Panc1 (cell line): ENCODE measurements at regions not wholly inside any gene's neighbourhood (a gene's known extent, or its start where the extent isn't known, plus 50 kb on each side); places are given as distances from the start of the nearest gene placed in this dataset.

ENCODE experiments used
- ATAC-seq: fragments of 200-7000 bp; cut with Tn5 transposase; 2 replicates; pipeline ENCODE4 v1.9.1; 2020; ENCODE audit warnings: mild to moderate bottlenecking, moderate library complexity
- BruUV-seq: library from RNA; stranded (reverse); fragments of 400-500 nt; replicated peaks from 2 replicates; lab custom pipeline; 2021; lab: Mats Ljungman, UMichigan
- CTCF ChIA-PET: fragments of 300-600 bp; sonication (Branson Sonifier 250); formaldehyde crosslinking; loops from one replicate; lab custom pipeline; 2022; ENCODE audit warnings: antibody characterized with exemption; lab: Charles Lee
- POLR2A ChIA-PET: fragments of 300-600 bp; sonication (Branson Sonifier 250); formaldehyde crosslinking; loops from one replicate; lab custom pipeline; 2022; ENCODE audit warnings: antibody characterized with exemption; lab: Charles Lee
- DNase-seq: peaks from one replicate; pipeline ENCODE4 v3.0.0-alpha.2; 2010; ENCODE audit warnings: low read depth, low spot score
- H3K27ac ChIP-seq: 2 replicates; pipeline ENCODE4 v1.5.1; 2011; ENCODE audit warnings: mild to moderate bottlenecking, low read length, inconsistent platforms
- H3K27me3 ChIP-seq: fragments of 200-500 bp; sonication (Bioruptor generic); 2 replicates; pipeline ENCODE4 v1.6.0; 2014; ENCODE audit warnings: low read length, inconsistent platforms; ENCODE audit not compliant: control insufficient read depth, insufficient read depth
- H3K36me3 ChIP-seq: fragments of 200-500 bp; sonication (Bioruptor generic); 2 replicates; pipeline ENCODE4 v1.5.1; 2014; ENCODE audit warnings: inconsistent platforms, mild to moderate bottlenecking, low read length, moderate library complexity; ENCODE audit not compliant: control insufficient read depth, insufficient read depth
- H3K4me1 ChIP-seq: 2 replicates; pipeline ENCODE4 v1.5.1; 2011; ENCODE audit warnings: inconsistent platforms, mild to moderate bottlenecking, low read length, moderate library complexity; ENCODE audit not compliant: control insufficient read depth, insufficient read depth
- H3K4me3 ChIP-seq, 2 experiments: 2 replicates each; pipeline ENCODE4 v1.5.1; 2011 to 2012; ENCODE audit warnings: low read depth in 2 of 2, low read length in 2 of 2, mild to moderate bottlenecking in 2 of 2, inconsistent platforms in 1 of 2, moderate library complexity in 1 of 2
- H3K9me3 ChIP-seq: fragments of 200-500 bp; sonication (Bioruptor generic); 2 replicates; pipeline ENCODE4 v1.5.1; 2014; ENCODE audit warnings: low read depth, mild to moderate bottlenecking, inconsistent platforms, low read length, moderate library complexity; ENCODE audit not compliant: control insufficient read depth, insufficient read depth
- CTCF ChIP-seq: fragments of 450-650 bp; IDR thresholded peaks from 2 replicates; pipeline ENCODE4 v1.5.1; 2017; ENCODE audit warnings: mild to moderate bottlenecking
- POLR2AphosphoS5 ChIP-seq: IDR thresholded peaks from 2 replicates; pipeline ENCODE4 v1.6.1; 2012; ENCODE audit warnings: mild to moderate bottlenecking, low read depth, low read length, moderate library complexity
- REST ChIP-seq, 2 experiments: IDR thresholded peaks; 2 replicates each; pipeline ENCODE4 v1.6.1; 2011 to 2012; ENCODE audit warnings: low read depth in 2 of 2, control low read depth in 1 of 2, low read length in 1 of 2, mild to moderate bottlenecking in 1 of 2, moderate library complexity in 1 of 2; ENCODE audit not compliant: insufficient read depth in 1 of 2
- SIN3A ChIP-seq: IDR thresholded peaks from 2 replicates; pipeline ENCODE4 v1.6.1; 2012; ENCODE audit warnings: low read depth, mild to moderate bottlenecking, low read length, moderate library complexity, borderline replicate concordance; ENCODE audit not compliant: insufficient read depth
- TCF7L2 ChIP-seq: IDR thresholded peaks from 2 replicates; pipeline ENCODE4 v1.6.1; 2011; ENCODE audit warnings: mild to moderate bottlenecking, low read depth, low read length, inconsistent platforms
- in situ Hi-C: cut with HindIII; loops from 2 replicates; pipeline ENCODE4 v1.10.0; 2016; ENCODE audit warnings: low sequenced_read_pairs, low pct_unique_long_range_greater_than_20kb
- intact Hi-C: fragments of 100-400 bp; cut with micrococcal nuclease; formaldehyde crosslinking; loops from one replicate; pipeline ENCODE4 v1.10.0; 2022; ENCODE audit not compliant: unreplicated experiment

- Histone ChIP-seq H3K27me3 (no peaks in the 10 kb centered on the region), H3K4me1 (peaks cover 16% of the 10 kb centered on the region), H3K4me3 (no peak overlapping the region), H3K9me3 (no peaks in the 10 kb centered on the region), H3K27ac (no peak overlapping the region), H3K36me3 (no peaks in the 10 kb centered on the region)
- in situ Hi-C loops (no loop called here), intact Hi-C loops (no loop called here)
- ChIA-PET POLR2A (no interaction called here), CTCF (no interaction called here)
- no TSS peak for BruUV-seq
- TF ChIP-seq TCF7L2 = no peak
- TF ChIP-seq POLR2AphosphoS5 = no peak
- TF ChIP-seq REST (IDR thresholded peaks at IDR 0.05; ENCODE audit: insufficient read depth in 1 of 2, low read depth in 2 of 2, low read length in 1 of 2) = no peak
- TF ChIP-seq SIN3A = no peak
- no peak for TF ChIP-seq CTCF
- DNase-seq (no peak), ATAC-seq (no peak)
Observed at GRCh38 chr20:50251383-50251748, 60.7 kb downstream of the CEBPB start.

GRCh38 chr20:50251992-50252511 lies 61.4 kb downstream of the CEBPB start:
- Histone ChIP-seq H3K27me3 (no peaks in the 10 kb centered on the region), H3K4me1 (peaks cover 16% of the 10 kb centered on the region), H3K4me3 (no peak overlapping the region), H3K36me3 (no peaks in the 10 kb centered on the region), H3K27ac (no peak overlapping the region), H3K9me3 (no peaks in the 10 kb centered on the region)
- CTCF ChIA-PET = no interaction called here
- ATAC-seq (no peak), DNase-seq (no peak)
- intact Hi-C loops (no loop called here), in situ Hi-C loops (no loop called here)
- no peak for TF ChIP-seq TCF7L2
- TF ChIP-seq POLR2AphosphoS5 = no peak
- no peak for TF ChIP-seq REST (IDR thresholded peaks at IDR 0.05; ENCODE audit: insufficient read depth in 1 of 2, low read depth in 2 of 2, low read length in 1 of 2)
- no peak for TF ChIP-seq CTCF
- TF ChIP-seq SIN3A = no peak
- BruUV-seq = no TSS peak
- POLR2A ChIA-PET = no interaction called here
